ENCODE measurements at regions not wholly inside any gene's neighbourhood (a gene's known extent, or its start where the extent isn't known, plus 50 kb on each side); places are given as distances from the start of the nearest gene placed in this dataset.

DNA sequence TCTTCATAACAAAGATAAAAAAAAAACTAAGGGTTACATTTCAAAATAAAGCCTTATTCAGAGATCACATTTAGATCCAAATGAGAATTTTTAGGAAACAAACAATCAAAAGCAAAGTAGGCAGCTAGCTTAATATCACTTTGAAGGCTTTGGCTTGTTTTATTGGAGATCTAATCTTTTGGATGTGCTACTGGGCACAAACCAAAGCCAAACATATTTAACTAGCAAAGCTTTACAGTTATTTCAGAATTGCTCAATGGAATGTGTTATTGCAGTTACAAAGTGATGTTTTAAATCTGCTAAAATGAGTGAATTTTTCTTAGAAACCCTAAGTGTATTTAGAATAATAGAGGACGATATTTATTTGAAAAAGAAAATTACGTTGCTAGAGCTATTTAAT is 114.7 kb upstream of the KLHL1 start:
- TF ChIP-seq TAF1 (IDR thresholded peaks at IDR 0.05; ENCODE audit: borderline replicate concordance, low read depth, low read length): no peak
- TF ChIP-seq POLR2AphosphoS5 (IDR thresholded peaks at IDR 0.05; ENCODE audit: low read depth, low read length): no peak
